COLO668 (cell line): ENCODE measurements at regions not wholly inside any gene's neighbourhood (a gene's known extent, or its start where the extent isn't known, plus 50 kb on each side); places are given as distances from the start of the nearest gene placed in this dataset.
A peak's percentile ranks its signal among the peaks of the same experiment; 100 is the strongest.

ENCODE experiments used
- DNase-seq: peaks from one replicate; lab custom pipeline; 2025; ENCODE audit not compliant: unreplicated experiment; lab: John Stamatoyannopoulos, UW

- no peak for DNase-seq
Measured at GRCh38 chr12:98182821-98183220, 332.6 kb upstream of the TMPO start.

DNA sequence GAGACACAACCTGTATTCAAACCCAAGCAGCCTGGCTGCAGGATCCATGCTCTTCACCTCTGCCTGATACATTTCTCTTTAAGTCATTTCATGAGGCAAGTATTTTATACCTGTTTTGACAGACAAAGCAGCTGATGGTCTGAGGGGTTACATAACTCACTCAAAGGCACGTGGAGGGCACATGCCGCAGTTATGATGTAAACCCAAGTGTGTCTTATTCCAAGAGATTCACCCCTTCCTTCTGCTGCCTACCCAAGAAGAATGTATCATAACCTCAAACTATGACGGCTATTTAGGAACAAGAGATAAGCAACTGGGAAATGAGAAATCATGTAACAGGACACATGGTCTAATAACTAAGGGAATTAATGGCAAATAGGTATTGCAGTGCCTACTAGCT lies 329.8 kb upstream of the TMPO start:
- DNase-seq: no peak

GRCh38 chr12:98188650-98189077 lies 326.7 kb upstream of the TMPO start:
- DNase-seq: no peak

DNA sequence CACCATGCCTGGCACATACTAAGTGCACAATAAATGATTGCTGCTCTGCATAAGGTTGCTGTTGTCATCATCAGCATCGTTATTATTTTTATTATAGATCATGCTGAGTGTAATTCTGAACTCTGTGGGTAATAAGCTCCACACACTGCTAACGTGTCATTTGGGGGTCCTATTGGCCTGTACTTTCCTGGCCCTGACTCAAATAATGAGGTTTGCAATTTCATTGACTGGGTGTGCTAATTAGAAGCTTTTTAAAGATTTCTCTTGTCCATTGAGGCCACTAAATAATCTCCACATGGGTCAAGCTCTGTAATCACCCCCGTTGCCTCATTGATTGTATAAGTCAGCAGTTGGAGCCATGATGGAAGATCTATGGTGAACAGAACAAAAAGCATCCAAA lies 320.8 kb upstream of the TMPO start:
- no peak for DNase-seq

DNA sequence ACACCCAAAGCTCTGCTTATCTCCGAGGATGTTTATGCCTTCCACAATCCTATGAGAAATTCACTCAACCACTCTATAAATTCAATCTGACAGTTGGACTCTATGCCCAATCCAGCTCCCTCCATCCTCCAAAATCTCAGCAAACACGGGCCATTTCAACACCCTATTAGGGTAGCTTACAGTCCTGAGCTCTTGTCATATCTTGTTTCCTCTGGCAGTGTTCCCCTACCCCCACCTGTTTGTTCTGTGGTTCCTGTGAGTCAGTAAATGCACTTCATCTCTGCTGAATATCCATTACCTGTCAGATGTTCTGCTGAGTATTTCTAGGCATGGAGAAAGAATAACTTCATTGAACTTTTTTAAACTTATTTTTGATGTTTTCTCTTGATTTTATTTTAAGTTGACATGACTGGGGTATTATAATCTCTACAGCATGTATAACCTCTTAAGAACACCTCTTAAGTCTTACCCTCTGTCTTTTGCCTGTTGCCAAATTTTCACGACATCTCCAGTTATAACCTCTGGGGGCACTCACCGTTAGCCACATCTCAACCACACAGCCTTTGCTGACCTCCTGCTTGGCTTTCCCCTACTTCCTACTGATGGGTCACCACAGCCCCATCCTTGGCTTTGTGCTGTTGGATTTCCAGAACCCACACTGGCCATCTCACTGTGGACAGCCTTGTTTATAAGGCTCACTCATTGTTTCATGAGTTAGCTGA lies 317.0 kb upstream of the TMPO start:
- peak; percentile 11 for DNase-seq

GRCh38 chr12:98208816-98209215 lies 306.6 kb upstream of the TMPO start:
- no peak for DNase-seq

- peak; percentile 20 for DNase-seq
Measured at GRCh38 chr12:98211909-98212695, 303.3 kb upstream of the TMPO start.

DNA sequence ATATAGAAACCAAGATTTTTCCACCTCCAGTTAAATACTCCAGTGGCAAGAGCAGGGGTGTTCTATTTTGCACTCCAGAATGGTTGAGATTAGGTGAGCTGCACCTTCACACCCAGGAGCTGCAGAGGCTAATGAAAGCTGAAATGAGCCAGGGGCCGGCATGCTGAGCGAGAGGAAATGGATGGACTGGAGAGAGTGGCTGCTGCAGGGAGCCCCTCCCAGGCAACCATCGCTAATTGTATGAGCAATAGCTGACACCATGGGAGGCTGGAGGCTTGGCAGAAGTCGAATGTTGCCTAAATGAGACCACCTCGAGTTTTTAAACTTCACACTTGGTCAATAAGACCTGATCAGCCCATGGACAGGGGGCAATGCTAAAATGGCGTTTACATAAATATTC lies 301.8 kb upstream of the TMPO start:
- DNase-seq: no peak

- no peak for DNase-seq
Measured at GRCh38 chr12:98217257-98217656, 298.1 kb upstream of the TMPO start.

- DNase-seq: no peak
Measured at GRCh38 chr12:98220636-98221035, 294.8 kb upstream of the TMPO start.

DNA sequence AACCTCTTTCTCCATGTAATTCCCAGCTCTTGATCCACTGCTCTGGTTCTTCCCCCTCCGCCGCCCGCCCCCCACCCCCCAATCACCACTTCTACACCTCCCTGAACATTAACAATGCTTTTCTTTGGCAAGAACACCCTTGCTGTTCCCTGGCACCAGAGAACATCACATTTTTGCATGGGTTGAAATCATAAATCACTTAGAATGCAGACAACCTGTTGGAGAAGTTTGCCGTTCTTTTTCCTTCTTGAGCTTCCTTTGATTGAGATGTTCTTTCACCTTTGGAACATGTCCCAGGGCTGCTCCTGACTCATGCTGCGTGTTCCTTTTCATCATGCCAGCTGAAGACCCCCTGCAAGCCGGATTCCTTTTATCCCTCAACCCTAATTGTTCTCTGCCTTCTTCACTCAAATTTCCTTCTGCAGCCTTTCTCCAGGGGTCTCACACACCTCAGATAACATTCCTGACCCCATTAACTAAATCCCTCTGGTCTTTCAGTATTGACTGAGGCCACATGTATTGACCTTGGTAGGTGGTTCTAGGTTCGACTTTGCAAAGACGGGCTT lies 294.1 kb upstream of the TMPO start:
- DNase-seq: no peak

GRCh38 chr12:98222135-98222534 lies 293.3 kb upstream of the TMPO start:
- no peak for DNase-seq

GRCh38 chr12:98224584-98225221 lies 290.7 kb upstream of the TMPO start:
- no peak for DNase-seq

- no peak for DNase-seq
Measured at GRCh38 chr12:98227162-98227561, 288.2 kb upstream of the TMPO start.

DNA sequence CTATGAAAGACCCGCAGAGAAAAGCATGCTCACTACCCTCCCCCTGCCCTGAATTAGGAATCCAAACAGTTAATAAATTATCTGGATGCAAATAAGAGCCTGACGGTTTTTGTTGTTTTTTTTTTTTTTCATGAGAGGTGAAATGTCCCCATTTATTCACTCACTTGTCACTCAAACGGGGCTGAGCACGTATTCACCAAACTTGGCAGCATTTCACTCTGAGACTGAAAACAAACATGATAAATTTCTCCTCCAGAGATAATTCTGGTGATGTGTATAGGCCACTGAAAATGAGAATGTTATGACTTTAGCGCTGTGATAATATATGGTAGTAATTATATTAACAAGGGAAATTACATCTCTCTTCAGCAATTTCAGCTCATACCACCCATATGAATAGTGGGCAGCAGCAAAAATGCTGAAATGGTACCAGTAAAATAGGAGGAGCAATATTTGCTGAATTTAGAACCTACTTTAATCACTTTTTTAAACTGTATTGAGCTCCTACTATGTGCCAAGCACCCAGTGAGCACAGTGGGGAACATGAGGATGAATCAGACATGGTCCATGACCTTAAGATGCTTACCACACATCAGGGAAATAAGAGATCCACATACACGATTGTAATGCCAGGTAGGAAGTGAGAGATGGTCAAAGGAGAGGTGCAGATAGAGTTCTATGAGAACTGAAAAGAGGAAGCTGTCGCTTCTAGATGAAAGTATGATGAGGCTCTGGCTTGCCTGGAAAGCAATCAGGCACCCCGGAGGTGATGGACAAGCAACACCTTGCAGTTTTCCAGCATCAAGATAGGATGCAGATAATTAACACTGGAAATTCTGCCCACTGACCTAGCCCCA lies 286.5 kb upstream of the TMPO start:
- no peak for DNase-seq

- no peak for DNase-seq
Measured at GRCh38 chr12:98229540-98229924, 285.9 kb upstream of the TMPO start.

GRCh38 chr12:98232753-98233390 lies 282.5 kb upstream of the TMPO start:
- DNase-seq: no peak

GRCh38 chr12:98235301-98235700 lies 280.1 kb upstream of the TMPO start:
- no peak for DNase-seq

- DNase-seq: no peak
Measured at GRCh38 chr12:98238515-98239130, 276.8 kb upstream of the TMPO start.

GRCh38 chr12:98243190-98243589 lies 272.2 kb upstream of the TMPO start:
- DNase-seq: no peak
